Mucosa of rectum (tissue), 2 donors: ENCODE measurements at regions not wholly inside any gene's neighbourhood (a gene's known extent, or its start where the extent isn't known, plus 50 kb on each side); places are given as distances from the start of the nearest gene placed in this dataset.

ENCODE experiments used
- H3K27ac ChIP-seq, 2 donors: one replicate each; pipeline ENCODE4 v1.7.0; 2013; ENCODE audit warnings: inconsistent platforms in 2 of 2, low read depth in 2 of 2, low read length in 2 of 2
- H3K27me3 ChIP-seq, 2 donors: one replicate each; pipeline ENCODE4 v1.7.0; 2013; ENCODE audit warnings: low read length in 2 of 2; ENCODE audit not compliant: control insufficient read depth in 2 of 2, insufficient read depth in 2 of 2
- H3K36me3 ChIP-seq, 2 donors: one replicate each; pipeline ENCODE4 v1.7.0; 2013; ENCODE audit warnings: low read length in 2 of 2; ENCODE audit not compliant: control insufficient read depth in 2 of 2, insufficient read depth in 2 of 2
- H3K4me1 ChIP-seq, 2 donors: one replicate each; pipeline ENCODE4 v1.7.0; 2013; ENCODE audit warnings: low read length in 2 of 2, mild to moderate bottlenecking in 1 of 2; ENCODE audit not compliant: control insufficient read depth in 2 of 2, insufficient read depth in 2 of 2
- H3K4me3 ChIP-seq, 2 donors: one replicate each; pipeline ENCODE4 v1.7.0; 2013; ENCODE audit warnings: low read length in 2 of 2
- H3K9ac ChIP-seq, 2 donors: one replicate each; pipeline ENCODE4 v1.7.0; 2013; ENCODE audit warnings: low read length in 2 of 2, low read depth in 1 of 2, mild to moderate bottlenecking in 1 of 2
- H3K9me3 ChIP-seq, 2 donors: one replicate each; pipeline ENCODE4 v1.7.0; 2013; ENCODE audit warnings: low read length in 2 of 2; ENCODE audit not compliant: control insufficient read depth in 2 of 2
- donor health status: healthy.
- donor health status: Normal muscosa, but diverticular disease.

DNA sequence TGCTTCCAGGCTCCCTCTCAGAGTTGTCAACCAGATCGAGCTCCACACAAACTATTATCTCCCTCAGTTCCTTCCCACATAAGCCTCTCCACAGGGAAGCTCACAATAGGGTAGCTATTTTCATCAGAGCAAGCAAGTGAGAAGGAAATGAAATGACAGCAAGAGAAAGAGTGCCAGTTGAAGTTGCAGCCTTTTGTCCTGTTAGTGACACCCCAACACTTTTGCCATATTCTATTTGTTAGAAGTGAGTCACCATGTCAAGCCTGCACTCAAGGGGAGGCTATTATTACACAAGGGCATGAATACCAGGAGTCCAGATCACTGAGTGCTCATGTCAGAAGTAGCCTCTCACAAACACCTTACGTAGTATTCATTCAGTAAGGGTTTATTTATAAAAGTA, 266.3 kb upstream of the NOCT start:
- no peaks in the 10 kb centered on the region for H3K4me1 ChIP-seq
- no peaks in the 10 kb centered on the region for H3K36me3 ChIP-seq
- no peaks in the 10 kb centered on the region for H3K27me3 ChIP-seq
- H3K9me3 ChIP-seq: no peaks in the 10 kb centered on the region
- H3K9ac ChIP-seq: no peak overlapping the region
- no peak overlapping the region for H3K4me3 ChIP-seq
- H3K27ac ChIP-seq: no peak overlapping the region

DNA sequence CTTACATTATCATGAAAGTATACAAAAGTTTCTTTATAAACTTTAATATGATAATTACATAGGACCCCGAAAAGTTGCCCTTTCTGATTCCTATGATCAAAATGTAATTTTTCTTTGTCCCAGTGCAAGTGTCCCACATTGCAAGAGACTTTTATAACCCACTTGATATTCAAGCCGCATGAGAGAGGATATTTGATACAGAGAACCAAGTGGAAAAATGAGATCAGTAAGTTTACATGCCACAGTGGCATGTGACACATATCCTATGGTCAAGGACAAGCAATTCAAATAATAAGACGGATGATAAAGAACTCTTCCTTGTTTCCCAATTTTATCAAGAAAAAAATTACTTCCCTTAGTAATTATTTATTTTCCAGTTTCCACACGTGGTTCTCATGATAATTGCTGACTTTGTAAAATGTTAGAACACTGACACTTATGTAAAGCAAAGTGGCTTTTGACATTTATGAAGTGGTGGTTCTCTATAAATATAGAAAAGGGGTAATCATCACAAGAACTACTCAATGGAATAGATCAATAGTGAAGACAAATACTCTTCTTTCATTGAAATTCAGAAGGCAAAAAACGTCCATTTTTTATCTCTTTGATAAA, 273.7 kb upstream of the NOCT start:
- no peaks in the 10 kb centered on the region for H3K27me3 ChIP-seq
- no peak overlapping the region for H3K9ac ChIP-seq
- H3K4me1 ChIP-seq: no peaks in the 10 kb centered on the region
- H3K36me3 ChIP-seq: no peaks in the 10 kb centered on the region
- H3K27ac ChIP-seq: no peak overlapping the region
- H3K9me3 ChIP-seq: no peaks in the 10 kb centered on the region
- no peak overlapping the region for H3K4me3 ChIP-seq

DNA sequence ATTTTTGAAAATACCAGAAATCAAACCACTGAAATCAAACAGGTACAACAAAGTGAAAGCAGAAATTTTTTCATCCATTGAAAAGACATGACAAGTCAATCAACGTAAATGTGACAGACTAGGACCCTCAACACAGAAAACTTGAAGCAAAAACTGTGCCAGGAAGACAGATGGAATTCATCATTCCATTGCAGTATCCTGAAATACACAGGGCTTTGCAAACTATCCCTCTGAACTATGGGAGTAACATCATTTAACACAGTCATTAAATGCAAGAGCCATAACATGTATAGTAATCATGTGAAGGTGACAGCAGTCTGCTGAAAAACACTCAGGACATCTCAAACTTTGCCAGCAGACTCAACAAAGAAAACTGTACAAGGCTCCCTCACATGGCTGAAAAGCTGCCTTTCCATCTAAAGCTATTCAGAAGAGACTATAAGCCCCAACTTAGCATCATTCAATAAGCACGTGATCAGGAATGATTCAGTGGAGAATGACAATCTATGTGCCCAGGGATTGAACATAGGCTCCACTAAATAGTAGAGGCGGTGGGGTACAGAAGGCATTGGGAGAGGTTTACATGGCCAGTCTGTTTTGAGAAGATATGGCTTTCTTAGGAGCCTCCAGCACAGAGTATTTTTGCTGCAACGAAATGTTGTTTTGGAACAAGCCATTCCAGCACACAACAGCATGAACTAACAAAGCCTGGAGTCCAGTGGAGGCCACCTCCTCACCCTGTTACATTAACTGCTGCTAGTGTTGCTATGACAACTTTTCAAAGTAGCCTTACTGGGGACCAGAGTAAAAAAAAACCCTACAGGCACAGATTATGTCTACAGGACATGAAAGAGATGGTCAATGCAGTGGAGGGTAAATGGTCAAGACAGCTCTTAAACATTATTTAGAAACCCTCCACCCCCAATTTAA, 274.5 kb upstream of the NOCT start:
- no peaks in the 10 kb centered on the region for H3K9me3 ChIP-seq
- H3K9ac ChIP-seq: no peak overlapping the region
- no peaks in the 10 kb centered on the region for H3K36me3 ChIP-seq
- H3K27me3 ChIP-seq: no peaks in the 10 kb centered on the region
- H3K4me3 ChIP-seq: no peak overlapping the region
- no peaks in the 10 kb centered on the region for H3K4me1 ChIP-seq
- no peak overlapping the region for H3K27ac ChIP-seq

DNA sequence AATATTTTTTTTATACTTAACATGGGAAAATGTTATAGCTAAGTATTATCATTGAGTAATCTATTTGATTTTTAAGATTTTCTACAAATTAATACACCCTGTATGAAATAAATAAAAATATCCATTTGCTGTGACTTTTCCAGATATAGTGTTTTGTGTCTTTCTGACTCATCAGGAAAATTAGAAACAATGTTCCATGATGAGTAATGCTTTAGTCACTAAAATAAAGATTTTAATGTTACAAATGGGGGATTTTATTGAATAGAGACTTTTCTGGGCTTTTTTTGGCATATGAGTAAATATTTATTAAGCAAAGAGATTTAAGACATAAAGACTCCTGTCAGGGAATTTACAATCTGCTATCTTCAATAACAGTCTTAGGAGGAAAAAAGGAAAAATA, 279.2 kb upstream of the NOCT start:
- Histone ChIP-seq H3K9me3 (no peaks in the 10 kb centered on the region), H3K27me3 (no peaks in the 10 kb centered on the region), H3K4me3 (no peak overlapping the region), H3K27ac (no peak overlapping the region), H3K36me3 (no peaks in the 10 kb centered on the region), H3K9ac (no peak overlapping the region), H3K4me1 (no peaks in the 10 kb centered on the region)

DNA sequence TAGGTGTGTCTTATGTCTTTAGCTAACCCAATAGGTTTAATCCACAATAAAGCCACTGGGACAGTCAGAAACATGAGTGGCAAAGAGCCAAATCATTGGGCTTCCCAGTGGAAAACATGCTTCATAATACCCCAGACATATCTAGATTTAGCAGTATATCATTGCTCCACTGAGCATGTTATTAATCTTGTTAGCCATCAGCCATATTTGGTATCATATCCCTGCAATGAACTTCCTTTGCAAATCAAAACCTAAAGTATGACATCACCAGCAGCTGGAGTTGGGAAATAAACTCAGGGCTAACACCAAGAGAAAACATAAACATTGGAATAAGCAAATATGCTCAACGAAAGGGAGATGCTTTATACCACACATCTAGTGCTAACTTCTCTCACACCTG, 280.8 kb upstream of the NOCT start:
- Histone ChIP-seq H3K9ac (no peak overlapping the region), H3K27ac (no peak overlapping the region), H3K4me1 (no peaks in the 10 kb centered on the region), H3K36me3 (no peaks in the 10 kb centered on the region), H3K9me3 (no peaks in the 10 kb centered on the region), H3K4me3 (no peak overlapping the region), H3K27me3 (no peaks in the 10 kb centered on the region)

DNA sequence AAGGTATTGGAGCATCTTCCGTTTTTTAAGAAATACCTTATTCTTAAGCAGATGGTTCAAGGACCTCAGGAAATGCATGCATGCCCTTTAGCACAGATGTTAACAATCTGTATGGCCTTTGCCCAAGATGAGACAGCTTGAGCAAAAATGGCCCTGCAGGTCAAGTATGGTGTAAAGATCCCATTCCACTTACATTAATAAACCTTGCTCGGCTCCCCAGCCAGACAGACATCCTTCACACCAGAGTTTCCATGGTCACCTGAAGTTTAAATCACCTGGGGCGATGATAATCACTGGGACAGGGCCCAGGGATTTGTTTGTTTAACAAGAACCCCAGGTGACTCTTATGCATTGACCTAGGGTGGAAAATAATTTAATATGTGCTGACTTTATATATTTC, 287.0 kb upstream of the NOCT start:
- Histone ChIP-seq H3K9ac (no peak overlapping the region), H3K27me3 (no peaks in the 10 kb centered on the region), H3K9me3 (no peaks in the 10 kb centered on the region), H3K4me1 (no peaks in the 10 kb centered on the region), H3K36me3 (no peaks in the 10 kb centered on the region), H3K4me3 (no peak overlapping the region), H3K27ac (no peak overlapping the region)

DNA sequence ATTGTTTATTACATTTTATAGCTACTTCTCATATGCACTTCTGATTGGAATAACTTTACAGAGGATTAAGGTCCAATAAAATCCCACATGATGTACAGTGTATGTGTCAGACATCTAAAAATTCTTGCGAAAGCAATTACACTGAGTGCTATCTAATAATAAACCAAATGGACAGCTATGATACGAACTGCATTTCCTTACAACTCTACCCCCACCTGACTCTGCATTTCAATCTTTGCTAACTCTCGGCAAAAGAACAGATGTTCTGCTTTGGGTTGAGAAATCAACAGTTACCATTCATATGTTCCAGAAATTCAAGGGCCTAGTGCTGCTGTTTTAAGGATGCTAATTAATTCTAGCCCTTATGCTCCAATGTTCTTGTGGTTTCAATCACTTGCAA, 287.9 kb upstream of the NOCT start:
- Histone ChIP-seq H3K27ac (no peak overlapping the region), H3K36me3 (no peaks in the 10 kb centered on the region), H3K27me3 (no peaks in the 10 kb centered on the region), H3K9me3 (no peaks in the 10 kb centered on the region), H3K9ac (no peak overlapping the region), H3K4me3 (no peak overlapping the region), H3K4me1 (no peaks in the 10 kb centered on the region)

DNA sequence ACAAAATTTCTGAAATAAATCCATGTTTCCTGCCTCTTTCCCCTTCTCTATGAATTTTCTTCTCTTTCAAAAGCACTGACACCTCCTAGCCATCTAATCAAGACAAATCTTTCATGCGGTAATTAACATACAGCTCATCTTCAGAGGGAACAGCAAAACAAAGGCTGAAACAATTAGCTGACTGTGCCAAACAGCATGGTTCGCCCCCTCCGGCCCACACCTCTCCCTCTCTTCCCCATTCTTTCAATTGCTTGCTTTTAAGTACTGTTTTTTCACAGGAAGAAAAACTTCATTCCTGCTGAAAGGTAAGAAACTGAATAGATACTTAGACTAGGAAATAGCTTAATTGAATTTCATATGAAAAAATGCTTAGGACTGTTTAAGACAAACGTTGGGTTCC, 291.1 kb upstream of the NOCT start:
- no peak overlapping the region for H3K9ac ChIP-seq
- no peaks in the 10 kb centered on the region for H3K4me1 ChIP-seq
- H3K27ac ChIP-seq: no peak overlapping the region
- no peaks in the 10 kb centered on the region for H3K36me3 ChIP-seq
- H3K27me3 ChIP-seq: no peaks in the 10 kb centered on the region
- no peaks in the 10 kb centered on the region for H3K9me3 ChIP-seq
- H3K4me3 ChIP-seq: no peak overlapping the region

DNA sequence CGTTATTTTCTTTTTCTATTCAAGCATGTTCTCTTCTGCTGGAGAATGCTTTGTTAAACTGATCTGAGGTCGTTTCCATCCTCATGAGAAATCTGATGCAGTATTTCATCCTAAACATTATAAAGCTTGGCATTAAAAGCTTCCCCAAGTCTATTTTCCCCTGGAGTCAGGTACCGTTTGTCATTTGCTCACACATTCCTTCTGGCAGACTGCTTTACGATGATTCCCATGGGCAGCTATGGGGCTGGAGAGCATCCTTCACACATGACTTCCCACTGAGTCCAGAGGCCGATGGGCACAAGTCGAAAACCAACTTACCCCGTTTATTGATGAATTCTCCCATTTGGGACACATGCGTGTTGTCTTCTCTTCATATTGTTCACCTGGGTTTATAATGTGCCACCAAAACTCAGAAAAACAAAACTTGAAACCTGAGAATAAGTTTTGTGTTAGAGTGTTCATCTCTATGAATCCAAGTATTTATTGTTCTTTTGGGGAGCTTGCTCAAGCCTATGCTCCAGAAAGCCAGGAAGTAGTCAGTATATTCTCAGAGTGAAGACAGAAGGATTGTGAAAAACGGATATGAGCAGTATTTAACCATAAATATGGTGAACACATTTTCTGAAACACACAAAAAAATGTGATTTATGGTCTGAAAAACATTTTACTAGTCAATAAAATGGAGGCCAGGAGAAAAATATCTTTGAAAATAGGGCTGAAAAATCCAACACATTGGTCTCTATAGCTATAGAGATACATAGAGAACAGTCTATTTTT, 298.8 kb upstream of the NOCT start:
- no peak overlapping the region for H3K4me3 ChIP-seq
- H3K9ac ChIP-seq: no peak overlapping the region
- no peaks in the 10 kb centered on the region for H3K9me3 ChIP-seq

DNA sequence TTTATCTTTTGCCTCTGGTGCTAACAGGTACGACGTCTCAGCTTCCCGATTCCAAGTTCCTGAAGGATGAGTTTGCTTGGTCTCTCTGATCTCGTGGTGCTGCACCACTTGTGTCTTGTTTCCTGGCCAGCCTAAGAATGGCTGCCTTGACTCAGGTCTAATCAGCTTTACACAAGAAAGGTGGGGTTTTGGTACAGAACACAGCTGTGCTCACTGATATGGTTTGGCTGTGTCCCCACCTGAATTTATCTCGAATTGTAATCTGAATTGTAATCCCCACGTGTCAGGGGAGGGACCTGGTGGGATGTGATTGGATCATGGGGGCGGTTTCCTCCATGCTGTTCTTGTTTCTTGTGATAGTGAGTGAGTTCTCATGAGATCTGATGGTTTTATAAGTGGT, 305.3 kb upstream of the NOCT start:
- Histone ChIP-seq H3K36me3 (no peaks in the 10 kb centered on the region), H3K27ac (no peak overlapping the region)

More for the DNA sequence above, 298.8 kb upstream of the NOCT start:
- Histone ChIP-seq H3K27me3 (no peaks in the 10 kb centered on the region), H3K36me3 (no peaks in the 10 kb centered on the region), H3K4me1 (no peaks in the 10 kb centered on the region), H3K27ac (no peak overlapping the region)

More for the DNA sequence above, 305.3 kb upstream of the NOCT start:
- H3K9ac ChIP-seq: no peak overlapping the region
- H3K4me1 ChIP-seq: no peaks in the 10 kb centered on the region
- no peaks in the 10 kb centered on the region for H3K9me3 ChIP-seq
- no peak overlapping the region for H3K4me3 ChIP-seq
- no peaks in the 10 kb centered on the region for H3K27me3 ChIP-seq
